H9 (cell line): ENCODE measurements at regions not wholly inside any gene's neighbourhood (a gene's known extent, or its start where the extent isn't known, plus 50 kb on each side); places are given as distances from the start of the nearest gene placed in this dataset.
A peak's percentile ranks its signal among the peaks of the same experiment; 100 is the strongest.
"Not testable (repeated sequence)": the region's sequence is repeated elsewhere in the genome, so short reads cannot be mapped to it uniquely, and the experiment has no call there.

Experiments used
- DNase-seq: peaks from one replicate; pipeline ENCODE4 v3.0.0-alpha.2; 2017
- H2AFZ ChIP-seq: one replicate; pipeline ENCODE4 v1.6.1; 2013; ENCODE audit warnings: mild to moderate bottlenecking, low read length, control low read depth, moderate library complexity
- H2AK5ac ChIP-seq: 2 replicates; pipeline ENCODE4 v1.6.1; 2013; ENCODE audit warnings: low read length, control low read depth, mixed read lengths; ENCODE audit not compliant: insufficient read length
- H2BK120ac ChIP-seq: one replicate; pipeline ENCODE4 v1.6.1; 2013; ENCODE audit warnings: low read depth, mild to moderate bottlenecking, low read length, control low read depth, inconsistent platforms; ENCODE audit not compliant: poor library complexity, severe bottlenecking
- H2BK12ac ChIP-seq: 2 replicates; pipeline ENCODE4 v1.6.1; 2013; ENCODE audit warnings: low read length, control low read depth, mixed read lengths, low read depth; ENCODE audit not compliant: insufficient read length
- H2BK15ac ChIP-seq: 2 replicates; pipeline ENCODE4 v1.6.1; 2013; ENCODE audit warnings: low read depth, low read length, control low read depth
- H2BK20ac ChIP-seq: one replicate; pipeline ENCODE4 v1.6.1; 2013; ENCODE audit warnings: low read depth, mild to moderate bottlenecking, low read length, control low read depth, inconsistent platforms; ENCODE audit not compliant: poor library complexity, severe bottlenecking
- H2BK5ac ChIP-seq: 2 replicates; pipeline ENCODE4 v1.6.1; 2013; ENCODE audit warnings: low read length, control low read depth, mixed read lengths; ENCODE audit not compliant: insufficient read length
- H3K14ac ChIP-seq: 2 replicates; pipeline ENCODE4 v1.6.1; 2013; ENCODE audit warnings: low read length, control low read depth; ENCODE audit not compliant: insufficient read depth
- H3K18ac ChIP-seq: 2 replicates; pipeline ENCODE4 v1.6.1; 2013; ENCODE audit warnings: low read depth, mild to moderate bottlenecking, mixed read lengths, low read length, control low read depth; ENCODE audit not compliant: insufficient read length
- H3K23ac ChIP-seq: 2 replicates; pipeline ENCODE4 v1.6.1; 2013; ENCODE audit warnings: low read length, control low read depth, mixed read lengths, low read depth; ENCODE audit not compliant: insufficient read length
- H3K23me2 ChIP-seq: 2 replicates; pipeline ENCODE4 v1.6.1; 2013; ENCODE audit warnings: low read depth, mild to moderate bottlenecking, mixed read lengths, low read length, control low read depth; ENCODE audit not compliant: insufficient read length, poor library complexity, severe bottlenecking
- H3K27ac ChIP-seq: 2 replicates; pipeline ENCODE4 v1.5.1; 2013; ENCODE audit warnings: low read length, control low read depth, mixed read lengths, low read depth; ENCODE audit not compliant: insufficient read length
- H3K27me3 ChIP-seq: 2 replicates; pipeline ENCODE4 v1.6.1; 2013; ENCODE audit warnings: low read length, control low read depth, inconsistent platforms; ENCODE audit not compliant: insufficient read depth
- H3K4ac ChIP-seq: 2 replicates; pipeline ENCODE4 v1.6.1; 2013; ENCODE audit warnings: low read depth, mild to moderate bottlenecking, control low read depth, inconsistent platforms, low read length, moderate library complexity
- H3K4me1 ChIP-seq: 2 replicates; pipeline ENCODE4 v1.6.1; 2013; ENCODE audit warnings: low read length, control low read depth, inconsistent platforms; ENCODE audit not compliant: insufficient read depth
- H3K4me2 ChIP-seq: 2 replicates; pipeline ENCODE4 v1.6.1; 2013; ENCODE audit warnings: low read length, control low read depth, mixed read lengths; ENCODE audit not compliant: insufficient read length, insufficient read depth
- H3K56ac ChIP-seq: 2 replicates; pipeline ENCODE4 v1.6.1; 2013; ENCODE audit warnings: low read depth, mild to moderate bottlenecking, mixed read lengths, low read length, control low read depth; ENCODE audit not compliant: insufficient read length
- H3K79me1 ChIP-seq: 2 replicates; pipeline ENCODE4 v1.6.1; 2013; ENCODE audit warnings: low read depth, mild to moderate bottlenecking, moderate library complexity, low read length, control low read depth, inconsistent platforms; ENCODE audit not compliant: insufficient read depth, poor library complexity, severe bottlenecking
- H3K79me2 ChIP-seq: 2 replicates; pipeline ENCODE4 v1.6.1; 2013; ENCODE audit warnings: low read length, control low read depth, inconsistent platforms; ENCODE audit not compliant: insufficient read depth
- H3K9ac ChIP-seq: 2 replicates; pipeline ENCODE4 v1.6.1; 2013; ENCODE audit warnings: low read length, control low read depth, mixed read lengths; ENCODE audit not compliant: insufficient read length; ENCODE audit errors: extremely low read depth
- H3K9me3 ChIP-seq: one replicate; pipeline ENCODE4 v1.6.1; 2013; ENCODE audit warnings: low read depth, low read length, inconsistent platforms; ENCODE audit not compliant: control insufficient read depth
- H3T11ph ChIP-seq: one replicate; pipeline ENCODE4 v1.6.1; 2013; ENCODE audit warnings: mild to moderate bottlenecking, low read length, control low read depth, inconsistent platforms
- H4K20me1 ChIP-seq: one replicate; pipeline ENCODE4 v1.6.1; 2013; ENCODE audit not compliant: control insufficient read depth, insufficient read length, insufficient read depth
- H4K5ac ChIP-seq: 2 replicates; pipeline ENCODE4 v1.6.1; 2013; ENCODE audit warnings: low read depth, mild to moderate bottlenecking, mixed read lengths, low read length, control low read depth; ENCODE audit not compliant: insufficient read length
- H4K8ac ChIP-seq: replicated peaks from 2 replicates; pipeline ENCODE4 v1.6.1; 2013; ENCODE audit warnings: low read length, control low read depth, mixed read lengths, low read depth; ENCODE audit not compliant: insufficient read length
- H4K91ac ChIP-seq: 2 replicates; pipeline ENCODE4 v1.6.1; 2013; ENCODE audit warnings: low read depth, mild to moderate bottlenecking, moderate library complexity, mixed read lengths, low read length, control low read depth; ENCODE audit not compliant: insufficient read length
- H3K27ac Mint-ChIP-seq, 3 experiments: 2 replicates in 2 of 3; 3 replicates in 1 of 3; pipeline ENCODE4 v1.8.0; 2020 to 2021; ENCODE audit warnings: mixed read lengths in 3 of 3, mild to moderate bottlenecking in 1 of 3, moderate library complexity in 1 of 3
- H3K27me3 Mint-ChIP-seq: 2 replicates; pipeline ENCODE4 v1.8.0; 2021; ENCODE audit warnings: low read depth, mild to moderate bottlenecking, moderate library complexity, mixed read lengths
- H3K36me3 Mint-ChIP-seq, 3 experiments: 2 replicates in 2 of 3; 3 replicates in 1 of 3; pipeline ENCODE4 v1.8.0; 2020 to 2021; ENCODE audit warnings: low read depth in 3 of 3, mixed read lengths in 3 of 3; ENCODE audit not compliant: insufficient read depth in 1 of 3
- H3K4me1 Mint-ChIP-seq, 2 experiments: 2 replicates each; pipeline ENCODE4 v1.8.0; 2020; ENCODE audit warnings: mixed read lengths in 2 of 2
- H3K4me3 Mint-ChIP-seq, 2 experiments: 2 replicates in 1 of 2; 3 replicates in 1 of 2; pipeline ENCODE4 v1.8.0; 2020 to 2021; ENCODE audit warnings: mild to moderate bottlenecking in 2 of 2, mixed read lengths in 2 of 2, moderate library complexity in 1 of 2
- H3K9me3 Mint-ChIP-seq, 2 experiments: 2 replicates in 1 of 2; 3 replicates in 1 of 2; pipeline ENCODE4 v1.8.0; 2020; ENCODE audit warnings: mild to moderate bottlenecking in 2 of 2, mixed read lengths in 2 of 2, moderate library complexity in 1 of 2
- WGBS: extraction: QIAGEN DNeasy Blood & Tissue Kit; methylation state at CpG from one replicate; pipeline ENCODE4 v1.1.7; 2013; ENCODE audit warnings: missing lambda C conversion rate, low lambda C conversion rate, mixed read lengths; ENCODE audit not compliant: insufficient read length; ENCODE audit errors: extremely low coverage; 5-methylcytosine and 5-hydroxymethylcytosine counted together

GRCh38 chr15:77926789-77927188, 150.7 kb downstream of the TBC1D2B start:
- not testable (repeated sequence) for H3K4me2 ChIP-seq, H2BK12ac ChIP-seq, H3T11ph ChIP-seq, H4K5ac ChIP-seq, H3K4ac ChIP-seq, H3K9me3 ChIP-seq, H3K36me3 Mint-ChIP-seq, H3K4me3 Mint-ChIP-seq, H4K20me1 ChIP-seq, H3K79me2 ChIP-seq, H3K4me1 ChIP-seq, H3K23ac ChIP-seq, H3K56ac ChIP-seq, H3K27me3 ChIP-seq, H2BK15ac ChIP-seq, H3K18ac ChIP-seq, H4K91ac ChIP-seq, H2BK120ac ChIP-seq, H4K8ac ChIP-seq, H2BK20ac ChIP-seq, H2AFZ ChIP-seq, H3K9me3 Mint-ChIP-seq, H3K79me1 ChIP-seq, H3K27ac ChIP-seq, H3K9ac ChIP-seq, H2AK5ac ChIP-seq, H3K23me2 ChIP-seq, H3K27me3 Mint-ChIP-seq, H3K14ac ChIP-seq, H2BK5ac ChIP-seq
- whole genome bisulfite sequencing = no CpG with 5 or more reads among the region's 11 CpGs
- peaks cover 17 to 18% of the 10 kb centered on the region in 2 experiments for H3K4me1 Mint-ChIP-seq
- peak; percentile 79 for DNase-seq
- peak overlapping the region in 1 of 3 experiments; percentile 70; a peak in 1 of 7 replicates for H3K27ac Mint-ChIP-seq

- H3K23me2 ChIP-seq, H4K91ac ChIP-seq, H3K4me1 ChIP-seq, H3K14ac ChIP-seq, H3K36me3 Mint-ChIP-seq, H3K79me2 ChIP-seq, H2BK12ac ChIP-seq, H3K9me3 Mint-ChIP-seq, H2BK120ac ChIP-seq, H3K4me2 ChIP-seq, H3K79me1 ChIP-seq, H2AFZ ChIP-seq, H3K56ac ChIP-seq, H2BK5ac ChIP-seq, H3K9me3 ChIP-seq, H3K23ac ChIP-seq, H2BK15ac ChIP-seq, H3K9ac ChIP-seq, H4K20me1 ChIP-seq, H3K27ac Mint-ChIP-seq, H2BK20ac ChIP-seq, H3K27me3 Mint-ChIP-seq, H3K4ac ChIP-seq, H3K18ac ChIP-seq, H4K5ac ChIP-seq, H3K4me3 Mint-ChIP-seq, H2AK5ac ChIP-seq, H3K27me3 ChIP-seq, H4K8ac ChIP-seq, H3K27ac ChIP-seq, H3T11ph ChIP-seq: not testable (repeated sequence)
- DNase-seq = peak; percentile 31
- H3K4me1 Mint-ChIP-seq = peaks cover 19 to 20% of the 10 kb centered on the region in 2 experiments
- WGBS = no CpG with 5 or more reads among the region's 10 CpGs
Observed at GRCh38 chr15:77926296-77926695, 151.2 kb downstream of the TBC1D2B start.
